Adrenal gland (tissue), 9 donors: ENCODE measurements at regions not wholly inside any gene's neighbourhood (a gene's known extent, or its start where the extent isn't known, plus 50 kb on each side); places are given as distances from the start of the nearest gene placed in this dataset.

Experiments
- DNase-seq, 7 donors: peaks; one replicate each; pipeline ENCODE4 v3.0.0-alpha.2; 2019 to 2020
- H3K27ac ChIP-seq, 5 donors: fragments of 200-600 bp; sonication (generic) in 4 of 5; 1 replicate in 3 of 5; 2 replicates in 2 of 5; pipeline versions ENCODE4 v1.5.1 to v1.8.0; 2016 to 2020; ENCODE audit warnings: mild to moderate bottlenecking in 1 of 5
- H3K27me3 ChIP-seq: fragments of 200-600 bp; 2 replicates; pipeline ENCODE4 v1.8.0; 2021
- H3K36me3 ChIP-seq, 2 donors: fragments of 200-600 bp; replicated peaks in 1 of 2; 1 replicate in 1 of 2; 2 replicates in 1 of 2; pipeline versions ENCODE4 v1.5.1 to v1.8.0; 2018 to 2022
- H3K4me1 ChIP-seq, 2 donors: fragments of 200-600 bp; replicated peaks in 1 of 2; 1 replicate in 1 of 2; 2 replicates in 1 of 2; pipeline versions ENCODE4 v1.5.1 to v1.8.0; 2018 to 2021
- H3K4me3 ChIP-seq, 4 donors: fragments of 200-600 bp; sonication (generic) in 3 of 4; one replicate each; pipeline ENCODE4 v1.5.1; 2016 to 2018
- H3K9me3 ChIP-seq, 3 donors: fragments of 200-600 bp; sonication (generic) in 1 of 3; replicated peaks in 1 of 3; 1 replicate in 2 of 3; 2 replicates in 1 of 3; pipeline versions ENCODE4 v1.5.1 to v1.8.0; 2016 to 2021
- POLR2A ChIP-seq, 2 donors: fragments of 450-650 bp; IDR thresholded peaks; one replicate each; pipeline ENCODE4 v1.6.1; 2017; ENCODE audit warnings: antibody characterized with exemption in 2 of 2, mild to moderate bottlenecking in 2 of 2, moderate library complexity in 1 of 2
- WGBS, 4 donors: extraction: QIAGEN DNeasy Blood & Tissue Kit in 2 of 4; methylation state at CpG; one replicate each; pipeline versions ENCODE4 v1.1.5 to v1.1.7; 2013 to 2017; 5-methylcytosine and 5-hydroxymethylcytosine counted together
- intact Hi-C, 2 donors: fragments of 100-400 bp; cut with DNase I; formaldehyde crosslinking; loops; one replicate each; pipeline versions ENCODE4 v1.14.1 to v1.15.0; 2022 to 2023
- TF ChIP-seq, protein P1 (sequence below), 6 experiments: fragments of 450-650 bp in 4 of 6; fragments of 200-600 bp in 2 of 6; sonication (generic) in 1 of 6; IDR thresholded peaks; 1 replicate in 5 of 6; 2 replicates in 1 of 6; pipeline versions ENCODE4 v1.5.1 to v1.8.0; 2016 to 2021; ENCODE audit warnings: antibody characterized with exemption in 6 of 6, mild to moderate bottlenecking in 2 of 6, moderate library complexity in 1 of 6
- donor health status: healthy with polysubstance abuse.
- donor health status: Bipolar disorder and iron deficiency.
- donor health status: DM: yes; HTN: yes; CAD: no.
- donor health status: DM: no; HTN: no; CAD: no.
- donor health status: DM: no; HTN: no; CAD: no.

DNA sequence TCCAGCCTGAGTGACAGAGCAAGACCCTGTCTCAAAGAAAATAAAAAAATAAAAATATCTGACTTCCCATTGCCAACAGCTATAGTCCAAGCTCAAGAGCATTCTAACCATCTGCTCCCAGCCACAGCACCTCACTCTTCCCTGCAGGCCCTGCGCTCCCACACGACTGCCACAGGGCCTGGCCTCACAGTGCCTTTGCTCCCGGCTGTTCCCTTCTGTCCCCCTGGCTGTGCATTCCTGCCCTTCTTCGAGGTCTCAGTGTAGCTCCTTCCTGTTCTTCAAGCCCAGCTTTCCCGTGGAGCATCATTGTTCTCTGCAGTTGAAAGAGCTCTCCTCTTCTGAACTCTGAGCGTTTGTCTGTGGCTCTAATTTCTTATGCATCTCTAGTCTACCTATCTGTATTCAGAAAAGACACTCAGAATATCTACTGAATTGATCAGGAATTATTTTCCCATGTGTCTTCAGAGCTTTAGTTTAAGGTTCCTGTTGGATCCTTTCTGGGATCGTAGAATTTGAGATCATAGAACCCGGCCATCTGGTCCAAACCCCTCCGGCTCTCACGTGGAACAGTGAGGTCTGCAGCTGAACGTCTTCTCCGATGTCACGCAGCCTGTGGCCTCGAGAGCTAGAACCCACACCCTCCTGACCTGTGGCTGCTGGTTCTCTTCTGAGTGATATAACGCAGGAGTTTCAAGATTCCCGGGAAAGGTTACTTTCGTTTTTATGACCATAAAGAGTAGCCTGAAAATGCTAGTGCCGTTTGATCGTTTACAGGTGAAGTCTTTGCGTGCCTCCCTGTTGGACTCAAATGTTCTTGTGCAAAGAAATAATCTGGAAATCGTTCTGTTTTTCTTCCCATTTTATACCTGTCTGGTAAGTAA is 54.4 kb downstream of the DOP1B start:
- Histone ChIP-seq H3K4me3 (no peak overlapping the region), H3K36me3 (no peaks in the 10 kb centered on the region), H3K9me3 (no peaks in the 10 kb centered on the region), H3K27me3 (no peaks in the 10 kb centered on the region), H3K27ac (peak overlapping the region in 1 of 5 donors; percentile 26), H3K4me1 (peaks cover 0 to 3% of the 10 kb centered on the region in 2 donors)
- DNase-seq: no peak
- 92 to 94% (median 92%) methylated on average over 21 of the region's 21 CpGs for WGBS, 4 donors
- intact Hi-C loops: loop anchor here in 1 of 2 donors (5.0 kb wide), 1 partner anchor 74 kb away; the partner anchor contains the start of gene CBR3
- no peak for TF ChIP-seq POLR2A (IDR thresholded peaks at IDR 0.05)
- TF ChIP-seq, protein P1, sequence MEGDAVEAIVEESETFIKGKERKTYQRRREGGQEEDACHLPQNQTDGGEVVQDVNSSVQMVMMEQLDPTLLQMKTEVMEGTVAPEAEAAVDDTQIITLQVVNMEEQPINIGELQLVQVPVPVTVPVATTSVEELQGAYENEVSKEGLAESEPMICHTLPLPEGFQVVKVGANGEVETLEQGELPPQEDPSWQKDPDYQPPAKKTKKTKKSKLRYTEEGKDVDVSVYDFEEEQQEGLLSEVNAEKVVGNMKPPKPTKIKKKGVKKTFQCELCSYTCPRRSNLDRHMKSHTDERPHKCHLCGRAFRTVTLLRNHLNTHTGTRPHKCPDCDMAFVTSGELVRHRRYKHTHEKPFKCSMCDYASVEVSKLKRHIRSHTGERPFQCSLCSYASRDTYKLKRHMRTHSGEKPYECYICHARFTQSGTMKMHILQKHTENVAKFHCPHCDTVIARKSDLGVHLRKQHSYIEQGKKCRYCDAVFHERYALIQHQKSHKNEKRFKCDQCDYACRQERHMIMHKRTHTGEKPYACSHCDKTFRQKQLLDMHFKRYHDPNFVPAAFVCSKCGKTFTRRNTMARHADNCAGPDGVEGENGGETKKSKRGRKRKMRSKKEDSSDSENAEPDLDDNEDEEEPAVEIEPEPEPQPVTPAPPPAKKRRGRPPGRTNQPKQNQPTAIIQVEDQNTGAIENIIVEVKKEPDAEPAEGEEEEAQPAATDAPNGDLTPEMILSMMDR (IDR thresholded peaks at IDR 0.05): no peak

DNA sequence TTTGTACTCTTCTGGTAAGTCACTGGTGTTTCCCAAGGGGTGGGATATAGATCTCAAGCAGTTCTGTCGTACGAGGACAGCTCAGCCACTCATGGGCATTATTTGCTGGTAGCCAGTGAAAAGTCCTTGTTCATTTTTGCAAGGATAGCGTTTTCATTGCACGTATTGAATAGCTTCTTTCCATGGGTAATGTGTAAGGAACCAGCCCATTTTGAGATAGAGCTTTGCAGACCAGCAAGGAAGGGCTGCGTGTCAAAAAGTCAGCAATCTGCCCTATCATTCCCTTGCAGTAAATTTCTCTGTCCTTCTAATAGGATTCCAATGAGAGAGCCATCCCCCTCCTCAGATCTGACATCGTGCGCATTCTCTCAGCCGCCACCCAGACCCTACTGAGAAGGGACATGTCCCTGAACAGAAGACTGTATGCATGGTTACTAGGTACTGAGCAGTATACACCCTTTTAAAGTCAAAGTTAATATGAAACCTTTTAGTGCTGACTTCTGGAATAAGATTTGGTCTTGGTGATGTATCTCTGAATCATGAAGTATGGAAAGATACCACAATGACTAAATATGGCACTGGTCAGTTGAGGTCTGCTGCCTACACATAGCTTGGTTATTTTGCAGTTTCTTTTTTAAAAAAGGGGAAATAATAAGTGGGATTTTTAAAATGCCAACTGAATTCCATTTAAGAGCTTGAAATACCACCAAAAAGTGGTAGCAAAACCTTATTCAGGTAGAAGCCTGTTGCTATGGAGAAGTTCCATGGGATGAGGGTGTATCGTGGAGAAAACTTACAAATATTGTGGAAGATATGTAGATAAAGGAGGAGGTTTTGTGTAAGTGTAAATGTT is 55.3 kb downstream of the DOP1B start:
- Histone ChIP-seq H3K27me3 (no peaks in the 10 kb centered on the region), H3K4me3 (no peak overlapping the region), H3K36me3 (no peaks in the 10 kb centered on the region), H3K9me3 (no peaks in the 10 kb centered on the region), H3K27ac (no peak overlapping the region), H3K4me1 (peaks cover 0 to 3% of the 10 kb centered on the region in 2 donors)
- WGBS, 4 donors: 94 to 96% (median 96%) methylated on average over 7 to 9 of the region's 9 CpGs
- intact Hi-C loops: loop anchor here in 1 of 2 donors (5.0 kb wide), 1 partner anchor 75 kb away; the partner anchor contains the start of gene CBR3
- TF ChIP-seq, protein P1 (IDR thresholded peaks at IDR 0.05): no peak
- no peak for TF ChIP-seq POLR2A (IDR thresholded peaks at IDR 0.05)
- DNase-seq: no peak

- Histone ChIP-seq H3K9me3 (no peaks in the 10 kb centered on the region), H3K4me3 (no peak overlapping the region), H3K36me3 (no peaks in the 10 kb centered on the region), H3K27me3 (no peaks in the 10 kb centered on the region), H3K4me1 (peaks cover 0 to 3% of the 10 kb centered on the region in 2 donors), H3K27ac (no peak overlapping the region)
- no peak for TF ChIP-seq POLR2A (IDR thresholded peaks at IDR 0.05)
- TF ChIP-seq, protein P1 (IDR thresholded peaks at IDR 0.05): no peak
- intact Hi-C loops: loop anchor here in 1 of 2 donors (5.0 kb wide), 1 partner anchor 75 kb away; the partner anchor contains the start of gene CBR3
- no peak for DNase-seq
- 91 to 96% (median 94%) methylated on average over 5 of the region's 5 CpGs for WGBS, 4 donors
Measured at GRCh38 chr21:36212513-36212780, 55.8 kb downstream of the DOP1B start.

DNA sequence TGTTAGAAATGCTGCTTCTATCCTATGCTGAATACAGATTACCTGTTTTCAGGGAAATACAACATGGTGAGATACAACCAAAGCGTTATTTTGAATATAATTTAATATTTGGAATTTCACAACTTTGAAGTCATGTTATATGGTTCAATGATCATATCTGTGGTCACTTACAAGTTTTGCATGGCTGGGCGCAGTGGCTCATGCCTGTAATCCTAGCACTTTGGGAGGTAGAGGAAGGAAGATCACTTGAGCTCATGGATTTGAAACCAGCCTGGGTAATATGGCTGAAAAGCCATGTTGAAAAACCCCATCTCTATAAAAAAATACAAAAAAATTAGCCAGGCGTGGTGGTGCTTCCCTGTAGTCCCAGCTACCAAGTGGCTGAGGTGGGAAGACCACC is 57.9 kb downstream of the DOP1B start:
- 84 to 94% (median 87%) methylated on average over 3 of the region's 3 CpGs for WGBS, 4 donors
- Histone ChIP-seq H3K27me3 (no peaks in the 10 kb centered on the region), H3K27ac (no peak overlapping the region), H3K9me3 (no peaks in the 10 kb centered on the region), H3K4me3 (no peak overlapping the region), H3K36me3 (no peaks in the 10 kb centered on the region), H3K4me1 (peaks cover 0 to 3% of the 10 kb centered on the region in 2 donors)
- TF ChIP-seq POLR2A (IDR thresholded peaks at IDR 0.05): no peak
- TF ChIP-seq, protein P1 (IDR thresholded peaks at IDR 0.05): no peak
- intact Hi-C loops: loop anchor here in 1 of 2 donors (5.0 kb wide), 1 partner anchor 77 kb away; the partner anchor contains the start of gene CBR3
- no peak for DNase-seq
